Endothelial cell of umbilical vein (primary cell): ENCODE measurements at regions not wholly inside any gene's neighbourhood (a gene's known extent, or its start where the extent isn't known, plus 50 kb on each side); places are given as distances from the start of the nearest gene placed in this dataset.

ENCODE experiments used
- BruUV-seq: library from RNA; stranded (reverse); fragments of 400-500 nt; replicated peaks from 2 replicates; lab custom pipeline; 2021; lab: Mats Ljungman, UMichigan
- CTCF ChIA-PET: fragments of 300-600, 350-600 bp; sonication (Branson Sonifier 250); formaldehyde crosslinking; loops from one replicate; lab custom pipeline; 2021; ENCODE audit warnings: antibody characterized with exemption, inconsistent platforms; lab: Charles Lee
- POLR2A ChIA-PET: fragments of 300-600, 350-600 bp; sonication (Branson Sonifier 250); formaldehyde crosslinking; loops from one replicate; lab custom pipeline; 2021; ENCODE audit warnings: antibody characterized with exemption, inconsistent platforms; lab: Charles Lee
- DNase-seq: peaks from one replicate; pipeline ENCODE4 v3.0.0-alpha.2; 2011; ENCODE audit warnings: low read depth, low spot score
- FAIRE-seq: peaks from 2 replicates; lab custom pipeline; 2011; peaks lifted over from hg19 to GRCh38; lab: Jason Lieb, UNC
- H2AFZ ChIP-seq: 2 replicates; pipeline ENCODE4 v1.6.0; 2012; ENCODE audit warnings: low read depth, low read length, control low read depth, inconsistent platforms
- H3K27ac ChIP-seq: 2 replicates; pipeline ENCODE4 v1.5.1; 2011; ENCODE audit warnings: low read depth, mild to moderate bottlenecking, control low read depth, low read length, moderate library complexity; ENCODE audit not compliant: insufficient read depth
- H3K27me3 ChIP-seq, 2 experiments: 2 replicates each; pipeline versions ENCODE4 v1.6.0 to v1.6.1; 2011; ENCODE audit warnings: low read length in 2 of 2, mixed read lengths in 1 of 2; ENCODE audit not compliant: control insufficient read depth in 2 of 2, insufficient read depth in 2 of 2
- H3K36me3 ChIP-seq, 2 experiments: 2 replicates in 1 of 2; 3 replicates in 1 of 2; pipeline ENCODE4 v1.5.1; 2011; ENCODE audit warnings: low read length in 2 of 2, mild to moderate bottlenecking in 1 of 2, moderate library complexity in 1 of 2; ENCODE audit not compliant: control insufficient read depth in 2 of 2, insufficient read depth in 2 of 2; ENCODE audit errors: extremely low read depth in 1 of 2
- H3K4me1 ChIP-seq: 3 replicates; pipeline ENCODE4 v1.5.1; 2011; ENCODE audit warnings: mild to moderate bottlenecking, low read length; ENCODE audit not compliant: control insufficient read depth, insufficient read depth; ENCODE audit errors: extremely low read depth
- H3K4me2 ChIP-seq: 2 replicates; pipeline ENCODE4 v1.6.1; 2011; ENCODE audit warnings: low read length, control low read depth, mixed read lengths; ENCODE audit not compliant: insufficient read depth
- H3K4me3 ChIP-seq, 3 experiments: fragments of 200-600 bp in 1 of 3; sonication (generic), shearing (Covaris generic) in 1 of 3; replicated peaks in 1 of 3; 2 replicates each; pipeline ENCODE4 v1.5.1; 2011 to 2016; ENCODE audit warnings: control low read depth in 3 of 3, low read length in 3 of 3, mild to moderate bottlenecking in 2 of 3, inconsistent platforms in 1 of 3, low read depth in 1 of 3, moderate library complexity in 1 of 3; ENCODE audit not compliant: insufficient read depth in 1 of 3
- H3K79me2 ChIP-seq: 2 replicates; pipeline ENCODE4 v1.6.0; 2012; ENCODE audit warnings: low read length, inconsistent platforms; ENCODE audit not compliant: control insufficient read depth, insufficient read depth
- H3K9ac ChIP-seq: replicated peaks from 2 replicates; pipeline ENCODE3; 2011; ENCODE audit warnings: low read length, control low read depth; ENCODE audit not compliant: insufficient read depth; ENCODE audit errors: extremely low read depth
- H3K9me1 ChIP-seq: replicated peaks from 3 replicates; pipeline ENCODE4 v1.6.0; 2011; ENCODE audit warnings: mild to moderate bottlenecking, low read length; ENCODE audit not compliant: control insufficient read depth, insufficient read depth; ENCODE audit errors: extremely low read depth
- H3K9me3 ChIP-seq: replicated peaks from 2 replicates; pipeline ENCODE4 v1.5.1; 2012; ENCODE audit warnings: low read length, inconsistent platforms; ENCODE audit not compliant: control insufficient read depth, insufficient read depth
- H4K20me1 ChIP-seq: replicated peaks from 2 replicates; pipeline ENCODE3; 2011; ENCODE audit warnings: mild to moderate bottlenecking, low read length; ENCODE audit not compliant: control insufficient read depth, insufficient read depth; ENCODE audit errors: extremely low read depth
- CTCF ChIP-seq, 2 donors: IDR thresholded peaks; 1 replicate in 1 of 2; 2 replicates in 1 of 2; pipeline ENCODE4 v1.5.1; 2011; ENCODE audit warnings: low read length in 2 of 2, mild to moderate bottlenecking in 2 of 2, moderate library complexity in 2 of 2, control low read depth in 1 of 2, inconsistent platforms in 1 of 2, low read depth in 1 of 2; ENCODE audit not compliant: insufficient read depth in 1 of 2; ENCODE audit errors: extremely low read depth in 1 of 2
- EZH2 ChIP-seq: IDR thresholded peaks from 2 replicates; pipeline ENCODE4 v1.6.1; 2012; ENCODE audit warnings: borderline replicate concordance, low read depth, mild to moderate bottlenecking, moderate library complexity, low read length, inconsistent platforms; ENCODE audit not compliant: severe bottlenecking
- FOS ChIP-seq: IDR thresholded peaks from 2 replicates; pipeline ENCODE4 v1.6.1; 2011; ENCODE audit warnings: mild to moderate bottlenecking, low read length, moderate library complexity, borderline replicate concordance; ENCODE audit not compliant: insufficient read depth
- GATA2 ChIP-seq: IDR thresholded peaks from 2 replicates; pipeline ENCODE4 v1.7.0; 2011; ENCODE audit warnings: low read depth, mild to moderate bottlenecking, moderate library complexity, mixed read lengths, low read length; ENCODE audit not compliant: insufficient read length, insufficient read depth
- JUN ChIP-seq: IDR thresholded peaks from 2 replicates; pipeline ENCODE4 v1.6.1; 2011; ENCODE audit warnings: borderline replicate concordance, low read depth; ENCODE audit not compliant: insufficient read length, insufficient read depth
- MYC ChIP-seq: IDR thresholded peaks from one replicate; pipeline ENCODE4 v1.6.1; 2011; ENCODE audit warnings: mild to moderate bottlenecking, low read depth, low read length
- POLR2A ChIP-seq: IDR thresholded peaks from 2 replicates; pipeline ENCODE4 v1.6.1; 2012; ENCODE audit warnings: low read depth, mild to moderate bottlenecking, control low read depth, low read length
- POLR2AphosphoS5 ChIP-seq: IDR thresholded peaks from 2 replicates; pipeline ENCODE4 v1.6.1; 2012; ENCODE audit warnings: low read depth, mild to moderate bottlenecking, control low read depth, low read length, moderate library complexity; ENCODE audit not compliant: insufficient read depth
- dilution Hi-C: fragments of 300-500 bp; cut with MboI; formaldehyde crosslinking; loops from one replicate; pipeline ENCODE4 v1.15.0; 2019; ENCODE audit warnings: low sequenced_read_pairs; ENCODE audit not compliant: extremely low pct_ligation_motif_present
- intact Hi-C: fragments of 100-400 bp; cut with micrococcal nuclease; formaldehyde crosslinking; loops from one replicate; pipeline ENCODE4 v1.10.0; 2022
- TF ChIP-seq, protein P1 (sequence below): IDR thresholded peaks from 2 replicates; pipeline ENCODE4 v1.6.1; 2011; ENCODE audit not compliant: insufficient read depth, insufficient read length

- no peaks in the 10 kb centered on the region for H3K27me3 ChIP-seq
- H3K36me3 ChIP-seq, result no peaks in the 10 kb centered on the region
- ChIA-PET POLR2A (no interaction called here), CTCF (no interaction called here)
- no peak overlapping the region for H3K27ac ChIP-seq
- no peaks in the 10 kb centered on the region for H3K9me1 ChIP-seq
- dilution Hi-C loops (no loop called here), intact Hi-C loops (no loop called here)
- no peaks in the 10 kb centered on the region for H3K79me2 ChIP-seq
- FAIRE-seq, result no peak
- H4K20me1 ChIP-seq, result no peaks in the 10 kb centered on the region
- H3K4me1 ChIP-seq, result no peaks in the 10 kb centered on the region
- H3K4me2 ChIP-seq, result no peak overlapping the region
- H3K9ac ChIP-seq, result no peak overlapping the region
- no peak overlapping the region for H2AFZ ChIP-seq
- BruUV-seq, result no TSS peak
- H3K9me3 ChIP-seq, result no peaks in the 10 kb centered on the region
- TF ChIP-seq JUN (no peak), POLR2AphosphoS5 (no peak), EZH2 (no peak), MYC (no peak), FOS (no peak), CTCF (IDR thresholded peaks at IDR 0.05; ENCODE audit: extremely low read depth in 1 of 2, insufficient read depth in 1 of 2, low read depth in 1 of 2, low read length in 2 of 2) (no peak), GATA2 (no peak), POLR2A (no peak)
- TF ChIP-seq, protein P1, sequence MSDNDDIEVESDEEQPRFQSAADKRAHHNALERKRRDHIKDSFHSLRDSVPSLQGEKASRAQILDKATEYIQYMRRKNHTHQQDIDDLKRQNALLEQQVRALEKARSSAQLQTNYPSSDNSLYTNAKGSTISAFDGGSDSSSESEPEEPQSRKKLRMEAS, result no peak
- no peak overlapping the region for H3K4me3 ChIP-seq
- no peak for DNase-seq
These were observed 172.6 kb downstream of the SUDS3 start for GRCh38 chr12:118548887-118549509.
